ENCODE measurements at regions not wholly inside any gene's neighbourhood (a gene's known extent, or its start where the extent isn't known, plus 50 kb on each side); places are given as distances from the start of the nearest gene placed in this dataset.

DNA sequence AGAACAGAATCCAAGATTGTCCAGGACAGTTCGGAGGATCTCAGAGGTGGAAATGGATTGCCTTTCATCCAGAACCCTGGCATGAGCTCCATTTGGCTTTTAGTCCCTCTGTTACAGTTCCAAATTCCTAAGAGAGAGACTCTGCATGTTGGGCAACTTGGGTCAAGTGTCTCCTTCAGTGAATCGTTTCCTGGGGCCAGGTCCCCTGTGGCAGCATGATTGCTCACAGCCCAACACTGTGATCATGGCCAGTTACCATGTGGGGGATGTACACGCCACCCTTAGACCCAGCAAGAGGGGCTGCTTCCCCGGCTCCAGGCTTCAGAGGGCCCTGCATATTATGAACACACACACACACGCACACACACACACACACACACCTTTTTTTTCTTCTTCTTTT, 118.6 kb upstream of the GLI2 start:
- H2AFZ ChIP-seq (ENCODE audit: low read depth, low read length): no peak overlapping the region
- H3K27ac ChIP-seq (ENCODE audit: low read depth, low read length): no peak overlapping the region
- no peak for TF ChIP-seq EZH2 (IDR thresholded peaks at IDR 0.05; ENCODE audit: insufficient read depth, low read length)
- TF ChIP-seq, protein P1, sequence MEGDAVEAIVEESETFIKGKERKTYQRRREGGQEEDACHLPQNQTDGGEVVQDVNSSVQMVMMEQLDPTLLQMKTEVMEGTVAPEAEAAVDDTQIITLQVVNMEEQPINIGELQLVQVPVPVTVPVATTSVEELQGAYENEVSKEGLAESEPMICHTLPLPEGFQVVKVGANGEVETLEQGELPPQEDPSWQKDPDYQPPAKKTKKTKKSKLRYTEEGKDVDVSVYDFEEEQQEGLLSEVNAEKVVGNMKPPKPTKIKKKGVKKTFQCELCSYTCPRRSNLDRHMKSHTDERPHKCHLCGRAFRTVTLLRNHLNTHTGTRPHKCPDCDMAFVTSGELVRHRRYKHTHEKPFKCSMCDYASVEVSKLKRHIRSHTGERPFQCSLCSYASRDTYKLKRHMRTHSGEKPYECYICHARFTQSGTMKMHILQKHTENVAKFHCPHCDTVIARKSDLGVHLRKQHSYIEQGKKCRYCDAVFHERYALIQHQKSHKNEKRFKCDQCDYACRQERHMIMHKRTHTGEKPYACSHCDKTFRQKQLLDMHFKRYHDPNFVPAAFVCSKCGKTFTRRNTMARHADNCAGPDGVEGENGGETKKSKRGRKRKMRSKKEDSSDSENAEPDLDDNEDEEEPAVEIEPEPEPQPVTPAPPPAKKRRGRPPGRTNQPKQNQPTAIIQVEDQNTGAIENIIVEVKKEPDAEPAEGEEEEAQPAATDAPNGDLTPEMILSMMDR (IDR thresholded peaks at IDR 0.05; ENCODE audit: insufficient read depth, low read depth, low read length): no peak
- Mint-ChIP-seq H3K4me3 (ENCODE audit: unreplicated experiment) (no peak overlapping the region), H3K27ac (ENCODE audit: unreplicated experiment) (no peak overlapping the region), H3K4me1 (ENCODE audit: low read depth, unreplicated experiment) (peaks cover 12% of the 10 kb centered on the region), H3K27me3 (ENCODE audit: low read depth, unreplicated experiment) (peaks cover 39% of the 10 kb centered on the region), H3K36me3 (ENCODE audit: low read depth, unreplicated experiment) (no peaks in the 10 kb centered on the region), H3K9me3 (ENCODE audit: unreplicated experiment) (peaks cover 4% of the 10 kb centered on the region)
- no peaks in the 10 kb centered on the region for H3K9me3 ChIP-seq (ENCODE audit: insufficient read depth, low read depth, low read length)
- H3K9ac ChIP-seq (ENCODE audit: low read length): no peak overlapping the region
- no peaks in the 10 kb centered on the region for H3K79me2 ChIP-seq (ENCODE audit: insufficient read depth, low read length)
- H3K4me1 ChIP-seq (ENCODE audit: insufficient read depth, low read length): peaks cover 20% of the 10 kb centered on the region
- no peak overlapping the region for H3K4me3 ChIP-seq (ENCODE audit: insufficient read depth, low read depth, low read length)
- DNase-seq (ENCODE audit: low read depth) (no peak), FAIRE-seq (no peak)
- no peaks in the 10 kb centered on the region for H4K20me1 ChIP-seq (ENCODE audit: insufficient read depth, low read length)
- H3K4me2 ChIP-seq (ENCODE audit: low read length): no peak overlapping the region
- H3K36me3 ChIP-seq (ENCODE audit: insufficient read depth, low read length): no peaks in the 10 kb centered on the region
- H3K27me3 ChIP-seq (ENCODE audit: insufficient read depth, low read length): no peaks in the 10 kb centered on the region

DNA sequence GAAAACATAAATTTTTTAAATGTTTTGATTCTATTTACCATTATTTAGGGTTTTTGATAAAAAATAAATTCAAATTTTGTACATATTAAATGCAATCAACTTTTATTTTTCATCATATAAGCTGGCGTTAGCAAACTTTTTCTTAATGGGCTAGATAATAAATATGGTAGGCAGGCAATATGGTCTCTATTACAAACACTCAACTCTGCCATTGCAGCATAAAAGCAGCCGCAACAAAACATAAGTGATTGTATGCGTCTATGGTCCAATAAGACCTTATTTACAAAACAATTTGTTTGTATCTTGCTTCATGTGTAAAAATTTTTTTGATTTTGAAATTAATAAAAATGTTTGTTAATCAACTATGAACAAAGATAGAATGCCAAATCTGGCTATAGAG, 116.8 kb upstream of the GLI2 start:
- peaks cover 9% of the 10 kb centered on the region for H3K4me1 ChIP-seq (ENCODE audit: insufficient read depth, low read length)
- H3K79me2 ChIP-seq (ENCODE audit: insufficient read depth, low read length): no peaks in the 10 kb centered on the region
- no peak overlapping the region for H3K27ac Mint-ChIP-seq (ENCODE audit: unreplicated experiment)
- peaks cover 3% of the 10 kb centered on the region for H3K9me3 ChIP-seq (ENCODE audit: insufficient read depth, low read depth, low read length)
- no peak for FAIRE-seq
- H3K9me3 Mint-ChIP-seq (ENCODE audit: unreplicated experiment): peaks cover 6% of the 10 kb centered on the region
- no peaks in the 10 kb centered on the region for H4K20me1 ChIP-seq (ENCODE audit: insufficient read depth, low read length)
- peaks cover 10% of the 10 kb centered on the region for H3K4me1 Mint-ChIP-seq (ENCODE audit: low read depth, unreplicated experiment)
- no peak overlapping the region for H3K4me2 ChIP-seq (ENCODE audit: low read length)
- H3K36me3 Mint-ChIP-seq (ENCODE audit: low read depth, unreplicated experiment): no peaks in the 10 kb centered on the region
- no peaks in the 10 kb centered on the region for H3K27me3 ChIP-seq (ENCODE audit: insufficient read depth, low read length)
- H3K27ac ChIP-seq (ENCODE audit: low read depth, low read length): no peak overlapping the region
- TF ChIP-seq EZH2 (IDR thresholded peaks at IDR 0.05; ENCODE audit: insufficient read depth, low read length): no peak
- TF ChIP-seq, protein P1 (IDR thresholded peaks at IDR 0.05; ENCODE audit: insufficient read depth, low read depth, low read length): no peak
- H2AFZ ChIP-seq (ENCODE audit: low read depth, low read length): no peak overlapping the region
- no peaks in the 10 kb centered on the region for H3K36me3 ChIP-seq (ENCODE audit: insufficient read depth, low read length)
- H3K9ac ChIP-seq (ENCODE audit: low read length): no peak overlapping the region
- no peak overlapping the region for H3K4me3 Mint-ChIP-seq (ENCODE audit: unreplicated experiment)
- no peak for DNase-seq (ENCODE audit: low read depth)
- H3K27me3 Mint-ChIP-seq (ENCODE audit: low read depth, unreplicated experiment): peaks cover 26% of the 10 kb centered on the region
- no peak overlapping the region for H3K4me3 ChIP-seq (ENCODE audit: insufficient read depth, low read depth, low read length)

DNA sequence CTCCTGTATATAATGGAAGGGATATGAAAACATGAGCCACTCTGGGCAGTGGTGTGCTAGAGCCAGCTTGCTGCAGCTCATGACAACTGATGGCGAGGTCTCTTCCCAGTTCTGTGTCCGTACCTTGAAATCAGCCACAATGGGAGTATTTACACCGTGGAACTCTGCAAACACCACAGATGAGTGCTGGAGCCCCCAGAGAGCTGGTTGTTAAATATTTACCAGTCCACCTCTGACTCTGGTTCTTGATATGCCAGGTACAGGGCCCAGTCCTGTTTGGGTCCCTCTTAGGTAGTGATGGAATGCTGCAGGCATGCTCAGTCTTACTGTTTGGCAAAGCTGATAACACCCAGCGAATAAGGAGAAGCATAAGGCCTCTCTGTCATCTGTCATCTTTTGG, 116.1 kb upstream of the GLI2 start:
- Mint-ChIP-seq H3K4me1 (ENCODE audit: low read depth, unreplicated experiment) (peaks cover 7% of the 10 kb centered on the region), H3K4me3 (ENCODE audit: unreplicated experiment) (no peak overlapping the region), H3K27ac (ENCODE audit: unreplicated experiment) (no peak overlapping the region), H3K9me3 (ENCODE audit: unreplicated experiment) (peaks cover 6% of the 10 kb centered on the region), H3K36me3 (ENCODE audit: low read depth, unreplicated experiment) (no peaks in the 10 kb centered on the region), H3K27me3 (ENCODE audit: low read depth, unreplicated experiment) (peaks cover 29% of the 10 kb centered on the region)
- Histone ChIP-seq H3K27me3 (ENCODE audit: insufficient read depth, low read length) (no peaks in the 10 kb centered on the region), H3K27ac (ENCODE audit: low read depth, low read length) (no peak overlapping the region), H3K9ac (ENCODE audit: low read length) (no peak overlapping the region), H3K4me3 (ENCODE audit: insufficient read depth, low read depth, low read length) (no peak overlapping the region), H3K4me2 (ENCODE audit: low read length) (no peak overlapping the region), H3K4me1 (ENCODE audit: insufficient read depth, low read length) (peaks cover 2% of the 10 kb centered on the region), H3K36me3 (ENCODE audit: insufficient read depth, low read length) (no peaks in the 10 kb centered on the region), H2AFZ (ENCODE audit: low read depth, low read length) (no peak overlapping the region), H4K20me1 (ENCODE audit: insufficient read depth, low read length) (no peaks in the 10 kb centered on the region), H3K9me3 (ENCODE audit: insufficient read depth, low read depth, low read length) (peaks cover 3% of the 10 kb centered on the region), H3K79me2 (ENCODE audit: insufficient read depth, low read length) (no peaks in the 10 kb centered on the region)
- FAIRE-seq (no peak), DNase-seq (ENCODE audit: low read depth) (no peak)
- TF ChIP-seq, protein P1 (IDR thresholded peaks at IDR 0.05; ENCODE audit: insufficient read depth, low read depth, low read length): no peak
- TF ChIP-seq EZH2 (IDR thresholded peaks at IDR 0.05; ENCODE audit: insufficient read depth, low read length): no peak

Measured in astrocyte (in vitro differentiated cells and primary cell).